GM12878 (cell line): ENCODE measurements at regions not wholly inside any gene's neighbourhood (a gene's known extent, or its start where the extent isn't known, plus 50 kb on each side); places are given as distances from the start of the nearest gene placed in this dataset.

Source experiments
- ATAC-seq: fragments of 200-7000 bp; cut with Tn5 transposase; 3 replicates; pipeline ENCODE4 v1.9.1; 2020; ENCODE audit warnings: mild to moderate bottlenecking, moderate library complexity
- BruUV-seq: library from RNA; stranded (reverse); fragments of 400-500 nt; replicated peaks from 2 replicates; lab custom pipeline; 2021; lab: Mats Ljungman, UMichigan
- CTCF ChIA-PET: fragments of 300-600 bp; sonication (Branson Sonifier 250); formaldehyde crosslinking; extraction: SDS; loops from one replicate; lab custom pipeline; 2021; ENCODE audit warnings: inconsistent platforms; lab: Yijun Ruan, JAX
- POLR2A ChIA-PET: fragments of 350-600 bp; formaldehyde crosslinking; extraction: SDS; loops from one replicate; lab custom pipeline; 2021; ENCODE audit warnings: inconsistent platforms; lab: Charles Lee
- RAD21 ChIA-PET: fragments of 300-600 bp; sonication (Branson Sonifier 250); formaldehyde crosslinking; loops from one replicate; lab custom pipeline; 2023; ENCODE audit warnings: antibody characterized with exemption; ENCODE audit not compliant: unreplicated experiment; lab: Charles Lee
- SMC1A ChIA-PET: fragments of 300-600 bp; sonication (Branson Sonifier 250); formaldehyde crosslinking; loops from one replicate; lab custom pipeline; 2023; ENCODE audit not compliant: unreplicated experiment, uncharacterized antibody; lab: Charles Lee
- DNase-seq: peaks from one replicate; pipeline ENCODE4 v3.0.0-alpha.2; 2011; ENCODE audit warnings: low read depth, low spot score
- FAIRE-seq: peaks from 3 replicates; lab custom pipeline; 2011; peaks lifted over from hg19 to GRCh38; lab: Jason Lieb, UNC
- H2AFZ ChIP-seq: 2 replicates; pipeline ENCODE4 v1.6.0; 2011; ENCODE audit warnings: low read depth, low read length, control low read depth; ENCODE audit not compliant: control insufficient read depth
- H3K27ac ChIP-seq: 2 replicates; pipeline ENCODE4 v1.5.1; 2011; ENCODE audit warnings: control low read depth; ENCODE audit not compliant: control insufficient read depth, insufficient read depth
- H3K27me3 ChIP-seq, 2 experiments: replicated peaks in 1 of 2; 2 replicates each; pipeline versions ENCODE4 v1.6.0 to v1.6.1; 2011; ENCODE audit warnings: low read length in 1 of 2; ENCODE audit not compliant: control insufficient read depth in 2 of 2, insufficient read depth in 2 of 2
- H3K36me3 ChIP-seq, 2 experiments: 2 replicates each; pipeline ENCODE4 v1.5.1; 2011; ENCODE audit warnings: low read length in 1 of 2; ENCODE audit not compliant: control insufficient read depth in 2 of 2, insufficient read depth in 2 of 2
- H3K4me1 ChIP-seq: 2 replicates; pipeline ENCODE4 v1.6.1; 2011; ENCODE audit warnings: mild to moderate bottlenecking, low read length, moderate library complexity, mixed read lengths; ENCODE audit not compliant: control insufficient read depth, insufficient read depth
- H3K4me2 ChIP-seq: 2 replicates; pipeline ENCODE4 v1.6.0; 2011; ENCODE audit warnings: control low read depth; ENCODE audit not compliant: control insufficient read depth, insufficient read depth
- H3K4me3 ChIP-seq: fragments of 200-600 bp; sonication (generic); 2 replicates; pipeline ENCODE4 v1.5.1; 2016
- H3K79me2 ChIP-seq: 2 replicates; pipeline ENCODE4 v1.6.0; 2011; ENCODE audit warnings: low read length; ENCODE audit not compliant: control insufficient read depth, insufficient read depth
- H3K9ac ChIP-seq: 2 replicates; pipeline ENCODE4 v1.8.0; 2011; ENCODE audit warnings: low read length, control low read depth, mixed read lengths; ENCODE audit not compliant: control insufficient read depth, insufficient read depth
- H3K9me3 ChIP-seq: replicated peaks from 3 replicates; pipeline ENCODE4 v1.5.1; 2011; ENCODE audit warnings: mild to moderate bottlenecking, low read length; ENCODE audit not compliant: control insufficient read depth, insufficient read depth
- H4K20me1 ChIP-seq: 2 replicates; pipeline ENCODE4 v1.6.0; 2011; ENCODE audit not compliant: control insufficient read depth, insufficient read depth
- ASH2L ChIP-seq: fragments of 300-600, 200-600 bp; sonication (generic); IDR thresholded peaks from 2 replicates; pipeline ENCODE4 v1.6.1; 2017; ENCODE audit warnings: low read depth, mild to moderate bottlenecking, borderline replicate concordance
- ATF7 ChIP-seq: fragments of 450-650 bp; IDR thresholded peaks from 2 replicates; pipeline ENCODE4 v1.6.1; 2016; ENCODE audit warnings: low read depth, mild to moderate bottlenecking
- GATAD2B ChIP-seq: fragments of 450-650 bp; conservative IDR thresholded peaks from 2 replicates; pipeline ENCODE4 v1.6.1; 2017; ENCODE audit warnings: low read depth, mild to moderate bottlenecking, moderate library complexity
- HCFC1 ChIP-seq: fragments of 150-350 bp; IDR thresholded peaks from 2 replicates; pipeline ENCODE4 v1.6.1; 2014; ENCODE audit warnings: low read length
- IKZF2 ChIP-seq, 2 experiments: fragments of 450-650 bp; IDR thresholded peaks; 2 replicates each; pipeline ENCODE4 v1.6.1; 2017; ENCODE audit warnings: mild to moderate bottlenecking in 2 of 2, moderate library complexity in 2 of 2
- KLF5 ChIP-seq: fragments of 450-650 bp; IDR thresholded peaks from 2 replicates; pipeline ENCODE4 v1.6.1; 2014; ENCODE audit warnings: mild to moderate bottlenecking; ENCODE audit not compliant: partially characterized antibody
- MTA2 ChIP-seq: fragments of 450-650 bp; IDR thresholded peaks from 2 replicates; pipeline ENCODE4 v1.6.1; 2016; ENCODE audit warnings: low read depth, mild to moderate bottlenecking, moderate library complexity
- NBN ChIP-seq: fragments of 450-650 bp; IDR thresholded peaks from 2 replicates; pipeline ENCODE4 v1.6.1; 2016
- PAX5 ChIP-seq: IDR thresholded peaks from 2 replicates; pipeline ENCODE4 v1.6.1; 2011; ENCODE audit warnings: low read depth, low read length, borderline replicate concordance
- POLR2AphosphoS5 ChIP-seq: IDR thresholded peaks from 2 replicates; pipeline ENCODE4 v1.6.1; 2011; ENCODE audit warnings: mild to moderate bottlenecking, low read length, inconsistent platforms
- SUPT20H ChIP-seq: IDR thresholded peaks from 2 replicates; pipeline ENCODE4 v1.6.1; 2011; ENCODE audit warnings: low read depth, mild to moderate bottlenecking, low read length, moderate library complexity, borderline replicate concordance; ENCODE audit not compliant: control insufficient read depth
- WGBS: methylation state at CpG from one replicate; pipeline ENCODE4 v1.1.6; 2016; ENCODE audit warnings: low lambda C conversion rate; ENCODE audit not compliant: insufficient replicate concordance, insufficient coverage; ENCODE audit errors: missing lambda C conversion rate; 5-methylcytosine and 5-hydroxymethylcytosine counted together
- in situ Hi-C: fragments of 300-500 bp; cut with MboI; formaldehyde crosslinking; loops from 9 replicates; pipeline ENCODE4 v1.14.3; 2018; ENCODE audit warnings: mixed read lengths
- intact Hi-C: fragments of 100-400 bp; cut with micrococcal nuclease; formaldehyde crosslinking; loops from one replicate; pipeline ENCODE4 v1.14.2; 2022; ENCODE audit not compliant: unreplicated experiment
- TF ChIP-seq, protein P1 (sequence below): fragments of 450-650 bp; IDR thresholded peaks from 2 replicates; pipeline ENCODE4 v1.6.1; 2017; ENCODE audit warnings: mild to moderate bottlenecking, low read depth, inconsistent platforms; ENCODE audit not compliant: poor library complexity, severe bottlenecking

- Histone ChIP-seq H3K9ac (no peak overlapping the region), H3K27ac (no peak overlapping the region), H3K27me3 (no peaks in the 10 kb centered on the region; a peak in 1 of 4 replicates), H3K4me2 (peak overlapping the region; percentile 79), H4K20me1 (no peaks in the 10 kb centered on the region), H2AFZ (peak overlapping the region; percentile 51), H3K4me3 (peak overlapping the region; percentile 51; the same call in 1 of the 2 replicates), H3K79me2 (no peaks in the 10 kb centered on the region), H3K36me3 (no peaks in the 10 kb centered on the region), H3K9me3 (no peaks in the 10 kb centered on the region), H3K4me1 (no peaks in the 10 kb centered on the region)
- ChIA-PET RAD21 (no interaction called here), SMC1A (interaction anchor here (1.1 kb wide), 1 partner anchor 8 kb away, joined by 3 read pairs; no protein-coding TSS in a partner anchor), CTCF (no interaction called here), POLR2A (no interaction called here)
- no peak for TF ChIP-seq ATF7
- no peak for TF ChIP-seq GATAD2B
- TF ChIP-seq KLF5 = no peak
- TF ChIP-seq PAX5 = no peak
- TF ChIP-seq SUPT20H = no peak
- TF ChIP-seq NBN = no peak
- no peak for TF ChIP-seq POLR2AphosphoS5
- TF ChIP-seq, protein P1, sequence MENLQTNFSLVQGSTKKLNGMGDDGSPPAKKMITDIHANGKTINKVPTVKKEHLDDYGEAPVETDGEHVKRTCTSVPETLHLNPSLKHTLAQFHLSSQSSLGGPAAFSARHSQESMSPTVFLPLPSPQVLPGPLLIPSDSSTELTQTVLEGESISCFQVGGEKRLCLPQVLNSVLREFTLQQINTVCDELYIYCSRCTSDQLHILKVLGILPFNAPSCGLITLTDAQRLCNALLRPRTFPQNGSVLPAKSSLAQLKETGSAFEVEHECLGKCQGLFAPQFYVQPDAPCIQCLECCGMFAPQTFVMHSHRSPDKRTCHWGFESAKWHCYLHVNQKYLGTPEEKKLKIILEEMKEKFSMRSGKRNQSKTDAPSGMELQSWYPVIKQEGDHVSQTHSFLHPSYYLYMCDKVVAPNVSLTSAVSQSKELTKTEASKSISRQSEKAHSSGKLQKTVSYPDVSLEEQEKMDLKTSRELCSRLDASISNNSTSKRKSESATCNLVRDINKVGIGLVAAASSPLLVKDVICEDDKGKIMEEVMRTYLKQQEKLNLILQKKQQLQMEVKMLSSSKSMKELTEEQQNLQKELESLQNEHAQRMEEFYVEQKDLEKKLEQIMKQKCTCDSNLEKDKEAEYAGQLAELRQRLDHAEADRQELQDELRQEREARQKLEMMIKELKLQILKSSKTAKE = no peak
- no peak for TF ChIP-seq MTA2
- no peak for TF ChIP-seq ASH2L
- TF ChIP-seq IKZF2 (IDR thresholded peaks at IDR 0.05) = no peak
- TF ChIP-seq HCFC1 = no peak
- FAIRE-seq (no peak), DNase-seq (no peak), ATAC-seq (peak; percentile 80)
- in situ Hi-C loops (no loop called here), intact Hi-C loops (no loop called here)
- BruUV-seq = no TSS peak
- 2% methylated on average over 41 of the region's 46 CpGs for WGBS
Observed at GRCh38 chr4:1579901-1580691, 104.0 kb downstream of the FAM53A start.
